Stomach (tissue), 8 donors: ENCODE measurements at regions not wholly inside any gene's neighbourhood (a gene's known extent, or its start where the extent isn't known, plus 50 kb on each side); places are given as distances from the start of the nearest gene placed in this dataset.

ENCODE experiments used
- DNase-seq, 2 donors: peaks; one replicate each; pipeline versions ENCODE4 v3.0.0 to v3.0.0-alpha.2; 2013 to 2019
- H3K27ac ChIP-seq, 5 donors: fragments of 200-600 bp in 4 of 5; sonication (generic) in 4 of 5; one replicate each; pipeline ENCODE4 v1.5.1; 2013 to 2019; ENCODE audit warnings: mild to moderate bottlenecking in 1 of 5, moderate library complexity in 1 of 5
- H3K27me3 ChIP-seq, 3 donors: fragments of 200-600 bp; sonication (generic); one replicate each; pipeline ENCODE4 v1.5.1; 2017 to 2019; ENCODE audit warnings: mixed run types in 1 of 3
- H3K36me3 ChIP-seq, 4 donors: fragments of 200-600 bp; sonication (generic); 1 replicate in 3 of 4; 2 replicates in 1 of 4; pipeline ENCODE4 v1.5.1; 2016 to 2019
- H3K4me1 ChIP-seq, 4 donors: fragments of 200-600 bp; sonication (generic); one replicate each; pipeline ENCODE4 v1.5.1; 2016 to 2019
- H3K4me3 ChIP-seq, 4 donors: fragments of 200-600 bp; sonication (generic) in 3 of 4; one replicate each; pipeline ENCODE4 v1.5.1; 2016 to 2019; ENCODE audit warnings: mild to moderate bottlenecking in 1 of 4
- H3K9me3 ChIP-seq, 4 donors: fragments of 200-600 bp; sonication (generic); one replicate each; pipeline ENCODE4 v1.5.1; 2016 to 2019
- EP300 ChIP-seq: sonication (generic); formaldehyde crosslinking; IDR thresholded peaks from one replicate; pipeline ENCODE4 v1.6.1; 2017; ENCODE audit warnings: antibody characterized with exemption
- POLR2A ChIP-seq, 4 donors: fragments of 450-650 bp; IDR thresholded peaks; one replicate each; pipeline ENCODE4 v1.6.1; 2016; ENCODE audit warnings: antibody characterized with exemption in 4 of 4, control low read depth in 2 of 4, mild to moderate bottlenecking in 1 of 4, moderate library complexity in 1 of 4
- POLR2AphosphoS5 ChIP-seq, 3 donors: sonication (generic); formaldehyde crosslinking; IDR thresholded peaks; one replicate each; pipeline ENCODE4 v1.6.1; 2016; ENCODE audit warnings: antibody characterized with exemption in 3 of 3
- WGBS, 5 donors: extraction: QIAGEN DNeasy Blood & Tissue Kit in 3 of 5; methylation state at CpG; one replicate each; pipeline versions ENCODE4 v1.1.5 to v1.1.7; 2013 to 2018; 5-methylcytosine and 5-hydroxymethylcytosine counted together
- intact Hi-C: fragments of 100-400 bp; cut with DNase I; formaldehyde crosslinking; loops from one replicate; pipeline ENCODE4 v1.15.1; 2023; ENCODE audit warnings: low total_unique reads
- TF ChIP-seq, protein P1 (sequence below), 7 experiments: fragments of 450-650 bp in 4 of 7; fragments of 200-600 bp in 3 of 7; sonication (generic) in 3 of 7; IDR thresholded peaks; one replicate each; pipeline ENCODE4 v1.5.1; 2016 to 2019; ENCODE audit warnings: antibody characterized with exemption in 7 of 7, control low read depth in 2 of 7, mild to moderate bottlenecking in 1 of 7
- donor health status: healthy with polysubstance abuse.
- donor health status: Bipolar disorder and iron deficiency.
- donor health status: healthy.

DNA sequence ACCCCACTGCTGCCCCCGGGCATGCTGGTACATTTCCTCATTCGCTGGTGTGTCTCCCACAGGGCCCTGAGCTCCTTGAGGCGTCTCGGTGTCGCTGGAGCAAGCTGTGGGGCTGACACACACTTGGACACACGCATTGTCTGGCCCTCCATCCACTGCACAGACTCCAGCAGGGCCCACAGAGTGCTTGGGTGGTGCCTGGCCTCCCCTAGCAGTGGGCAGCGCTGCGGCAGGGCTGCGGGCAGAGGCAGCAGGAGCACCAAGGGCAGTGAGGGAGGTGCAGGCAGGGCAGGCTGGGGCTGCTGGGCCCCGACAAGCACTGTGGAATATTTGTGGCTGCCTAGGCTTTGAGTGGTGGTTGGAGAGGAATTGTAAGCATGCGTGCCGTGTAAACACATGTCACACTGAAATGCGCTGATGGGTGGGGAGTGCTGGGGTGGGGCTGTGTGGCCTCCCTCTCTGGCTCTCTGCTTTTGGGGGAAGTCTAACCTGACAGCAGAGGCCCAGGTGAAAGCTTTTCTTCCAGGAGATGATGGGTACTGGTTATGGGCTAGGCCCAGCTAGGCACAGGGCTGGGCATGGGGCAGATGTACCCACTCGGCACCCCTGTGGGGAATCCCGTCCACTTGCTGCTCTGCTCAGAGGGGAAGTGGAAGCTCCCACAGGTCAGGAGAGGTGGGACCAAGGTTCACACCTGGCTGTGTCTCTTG, 55.5 kb upstream of the HS6ST1 start:
- intact Hi-C loops, result no loop called here
- TF ChIP-seq, protein P1, sequence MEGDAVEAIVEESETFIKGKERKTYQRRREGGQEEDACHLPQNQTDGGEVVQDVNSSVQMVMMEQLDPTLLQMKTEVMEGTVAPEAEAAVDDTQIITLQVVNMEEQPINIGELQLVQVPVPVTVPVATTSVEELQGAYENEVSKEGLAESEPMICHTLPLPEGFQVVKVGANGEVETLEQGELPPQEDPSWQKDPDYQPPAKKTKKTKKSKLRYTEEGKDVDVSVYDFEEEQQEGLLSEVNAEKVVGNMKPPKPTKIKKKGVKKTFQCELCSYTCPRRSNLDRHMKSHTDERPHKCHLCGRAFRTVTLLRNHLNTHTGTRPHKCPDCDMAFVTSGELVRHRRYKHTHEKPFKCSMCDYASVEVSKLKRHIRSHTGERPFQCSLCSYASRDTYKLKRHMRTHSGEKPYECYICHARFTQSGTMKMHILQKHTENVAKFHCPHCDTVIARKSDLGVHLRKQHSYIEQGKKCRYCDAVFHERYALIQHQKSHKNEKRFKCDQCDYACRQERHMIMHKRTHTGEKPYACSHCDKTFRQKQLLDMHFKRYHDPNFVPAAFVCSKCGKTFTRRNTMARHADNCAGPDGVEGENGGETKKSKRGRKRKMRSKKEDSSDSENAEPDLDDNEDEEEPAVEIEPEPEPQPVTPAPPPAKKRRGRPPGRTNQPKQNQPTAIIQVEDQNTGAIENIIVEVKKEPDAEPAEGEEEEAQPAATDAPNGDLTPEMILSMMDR (IDR thresholded peaks at IDR 0.05), result no peak
- TF ChIP-seq POLR2A (IDR thresholded peaks at IDR 0.05) (no peak), POLR2AphosphoS5 (IDR thresholded peaks at IDR 0.05) (no peak), EP300 (no peak)
- H3K27me3 ChIP-seq, result no peaks in the 10 kb centered on the region

DNA sequence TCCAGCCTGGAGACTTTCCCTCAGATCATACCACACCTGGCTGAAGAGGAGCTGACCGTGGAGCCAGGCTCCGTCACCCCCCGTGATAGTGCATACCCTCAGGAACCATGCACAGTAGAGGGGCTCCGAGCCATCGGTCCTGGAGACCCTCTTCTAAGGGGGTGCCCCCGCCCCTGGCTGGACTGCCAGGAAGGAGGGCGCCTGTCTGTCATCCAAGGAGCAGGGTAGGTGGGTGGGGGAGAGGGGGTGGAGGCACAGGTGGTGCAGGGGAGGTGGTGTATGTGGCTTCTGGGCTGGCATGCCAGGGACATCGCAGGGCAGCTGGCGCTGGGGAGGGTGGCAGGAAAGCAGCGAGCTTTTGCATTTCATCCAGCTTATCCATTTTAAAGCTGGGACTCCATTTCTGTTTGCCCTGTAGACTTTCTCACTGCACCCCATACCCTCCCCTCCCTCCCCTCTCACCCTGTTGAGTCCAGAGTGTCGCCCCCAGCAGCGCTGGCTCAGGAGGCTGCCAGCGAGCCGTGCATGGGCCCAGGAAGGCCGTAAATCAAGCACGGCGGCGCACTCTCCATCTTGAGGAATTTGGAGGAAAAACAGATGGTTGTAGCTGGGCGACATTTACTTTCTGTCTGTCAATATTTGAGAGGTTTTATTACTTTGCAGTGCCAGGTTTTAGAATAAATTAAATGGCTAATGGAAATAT, 56.2 kb upstream of the HS6ST1 start:
- intact Hi-C loops, result no loop called here
- TF ChIP-seq POLR2A (IDR thresholded peaks at IDR 0.05) (no peak), EP300 (no peak), POLR2AphosphoS5 (IDR thresholded peaks at IDR 0.05) (no peak)
- TF ChIP-seq, protein P1 (IDR thresholded peaks at IDR 0.05), result no peak
- H3K4me3 ChIP-seq, result no peak overlapping the region
- no peaks in the 10 kb centered on the region for H3K36me3 ChIP-seq
- H3K9me3 ChIP-seq, result no peaks in the 10 kb centered on the region
- peak in 1 of 2 donors; percentile 24 for DNase-seq
- peaks cover 30 to 61% (median 49%) of the 10 kb centered on the region in 4 donors for H3K4me1 ChIP-seq
- no peaks in the 10 kb centered on the region for H3K27me3 ChIP-seq
- WGBS, 5 donors, result 51 to 76% (median 64%) methylated on average over 15 to 19 of the region's 19 CpGs
- peak overlapping the region in 4 of 5 donors; percentile 49 to 58 (median 52) for H3K27ac ChIP-seq

More for the DNA sequence above, 55.5 kb upstream of the HS6ST1 start:
- DNase-seq, result peak; percentile 25 to 67
- WGBS, 5 donors, result 66 to 78% (median 72%) methylated on average over 15 of the region's 15 CpGs
- Histone ChIP-seq H3K9me3 (no peaks in the 10 kb centered on the region), H3K27ac (peak overlapping the region in 3 of 5 donors; percentile 49 to 58 (median 51)), H3K4me1 (peaks cover 23 to 57% (median 43%) of the 10 kb centered on the region in 4 donors), H3K4me3 (no peak overlapping the region), H3K36me3 (no peaks in the 10 kb centered on the region)

GRCh38 chr2:128375454-128375853, 56.8 kb upstream of the HS6ST1 start:
- DNase-seq, result peak in 1 of 2 donors; percentile 25
- 46 to 67% (median 61%) methylated on average over 6 to 7 of the region's 7 CpGs for WGBS, 5 donors
- Histone ChIP-seq H3K27ac (peak overlapping the region in 4 of 5 donors; percentile 49 to 58 (median 52)), H3K4me3 (no peak overlapping the region), H3K27me3 (no peaks in the 10 kb centered on the region), H3K36me3 (no peaks in the 10 kb centered on the region), H3K9me3 (no peaks in the 10 kb centered on the region), H3K4me1 (peaks cover 30 to 67% (median 50%) of the 10 kb centered on the region in 4 donors)
- intact Hi-C loops, result no loop called here
- TF ChIP-seq EP300, result no peak
- no peak for TF ChIP-seq POLR2AphosphoS5 (IDR thresholded peaks at IDR 0.05)
- TF ChIP-seq, protein P1 (IDR thresholded peaks at IDR 0.05), result no peak
- no peak for TF ChIP-seq POLR2A (IDR thresholded peaks at IDR 0.05)

- WGBS, 5 donors, result 80 to 88% (median 84%) methylated on average over 3 to 17 of the region's 17 CpGs
- TF ChIP-seq POLR2A (IDR thresholded peaks at IDR 0.05) (no peak), EP300 (no peak), POLR2AphosphoS5 (IDR thresholded peaks at IDR 0.05) (no peak)
- TF ChIP-seq, protein P1 (IDR thresholded peaks at IDR 0.05), result no peak
- Histone ChIP-seq H3K9me3 (no peaks in the 10 kb centered on the region), H3K27ac (peak overlapping the region in 1 of 5 donors; percentile 58), H3K27me3 (no peaks in the 10 kb centered on the region), H3K4me3 (no peak overlapping the region), H3K36me3 (no peaks in the 10 kb centered on the region), H3K4me1 (peaks cover 33 to 75% (median 55%) of the 10 kb centered on the region in 4 donors)
- intact Hi-C loops, result no loop called here
- DNase-seq, result peak in 1 of 2 donors; percentile 21
Observed at GRCh38 chr2:128376241-128377041, 57.8 kb upstream of the HS6ST1 start.
